Stomach (tissue), 8 donors: ENCODE measurements at regions not wholly inside any gene's neighbourhood (a gene's known extent, or its start where the extent isn't known, plus 50 kb on each side); places are given as distances from the start of the nearest gene placed in this dataset.

ENCODE experiments used
- DNase-seq, 2 donors: peaks; one replicate each; pipeline versions ENCODE4 v3.0.0 to v3.0.0-alpha.2; 2013 to 2019
- H3K27ac ChIP-seq, 5 donors: fragments of 200-600 bp in 4 of 5; sonication (generic) in 4 of 5; one replicate each; pipeline ENCODE4 v1.5.1; 2013 to 2019; ENCODE audit warnings: mild to moderate bottlenecking in 1 of 5, moderate library complexity in 1 of 5
- H3K27me3 ChIP-seq, 3 donors: fragments of 200-600 bp; sonication (generic); one replicate each; pipeline ENCODE4 v1.5.1; 2017 to 2019; ENCODE audit warnings: mixed run types in 1 of 3
- H3K36me3 ChIP-seq, 4 donors: fragments of 200-600 bp; sonication (generic); 1 replicate in 3 of 4; 2 replicates in 1 of 4; pipeline ENCODE4 v1.5.1; 2016 to 2019
- H3K4me1 ChIP-seq, 4 donors: fragments of 200-600 bp; sonication (generic); one replicate each; pipeline ENCODE4 v1.5.1; 2016 to 2019
- H3K4me3 ChIP-seq, 4 donors: fragments of 200-600 bp; sonication (generic) in 3 of 4; one replicate each; pipeline ENCODE4 v1.5.1; 2016 to 2019; ENCODE audit warnings: mild to moderate bottlenecking in 1 of 4
- H3K9me3 ChIP-seq, 4 donors: fragments of 200-600 bp; sonication (generic); one replicate each; pipeline ENCODE4 v1.5.1; 2016 to 2019
- CTCF ChIP-seq, 7 experiments: fragments of 450-650 bp in 4 of 7; fragments of 200-600 bp in 3 of 7; sonication (generic) in 3 of 7; IDR thresholded peaks; one replicate each; pipeline ENCODE4 v1.5.1; 2016 to 2019; ENCODE audit warnings: antibody characterized with exemption in 7 of 7, control low read depth in 2 of 7, mild to moderate bottlenecking in 1 of 7
- EP300 ChIP-seq: sonication (generic); formaldehyde crosslinking; IDR thresholded peaks from one replicate; pipeline ENCODE4 v1.6.1; 2017; ENCODE audit warnings: antibody characterized with exemption
- POLR2A ChIP-seq, 4 donors: fragments of 450-650 bp; IDR thresholded peaks; one replicate each; pipeline ENCODE4 v1.6.1; 2016; ENCODE audit warnings: antibody characterized with exemption in 4 of 4, control low read depth in 2 of 4, mild to moderate bottlenecking in 1 of 4, moderate library complexity in 1 of 4
- POLR2AphosphoS5 ChIP-seq, 3 donors: sonication (generic); formaldehyde crosslinking; IDR thresholded peaks; one replicate each; pipeline ENCODE4 v1.6.1; 2016; ENCODE audit warnings: antibody characterized with exemption in 3 of 3
- WGBS, 5 donors: extraction: QIAGEN DNeasy Blood & Tissue Kit in 3 of 5; methylation state at CpG; one replicate each; pipeline versions ENCODE4 v1.1.5 to v1.1.7; 2013 to 2018; 5-methylcytosine and 5-hydroxymethylcytosine counted together
- intact Hi-C: fragments of 100-400 bp; cut with DNase I; formaldehyde crosslinking; loops from one replicate; pipeline ENCODE4 v1.15.1; 2023; ENCODE audit warnings: low total_unique reads
- donor health status: healthy with polysubstance abuse.
- donor health status: Bipolar disorder and iron deficiency.
- donor health status: healthy.

- 85 to 91% (median 87%) methylated on average over 13 to 33 of the region's 33 CpGs for WGBS, 5 donors
- Histone ChIP-seq H3K4me1 (no peaks in the 10 kb centered on the region), H3K27ac (no peak overlapping the region), H3K27me3 (no peaks in the 10 kb centered on the region), H3K36me3 (no peaks in the 10 kb centered on the region), H3K4me3 (no peak overlapping the region), H3K9me3 (no peaks in the 10 kb centered on the region)
- no peak for TF ChIP-seq EP300
- no peak for TF ChIP-seq CTCF (IDR thresholded peaks at IDR 0.05)
- no peak for TF ChIP-seq POLR2AphosphoS5 (IDR thresholded peaks at IDR 0.05)
- TF ChIP-seq POLR2A (IDR thresholded peaks at IDR 0.05): no peak
- intact Hi-C loops: no loop called here
- DNase-seq: no peak
Observed at GRCh38 chr6:166836785-166837718, 119.3 kb downstream of the RNASET2 start.

GRCh38 chr6:166834049-166834448, 122.3 kb downstream of the RNASET2 start:
- Histone ChIP-seq H3K4me1 (no peaks in the 10 kb centered on the region), H3K27me3 (no peaks in the 10 kb centered on the region), H3K36me3 (no peaks in the 10 kb centered on the region), H3K4me3 (no peak overlapping the region), H3K27ac (no peak overlapping the region), H3K9me3 (no peaks in the 10 kb centered on the region)
- no peak for DNase-seq
- TF ChIP-seq POLR2AphosphoS5 (IDR thresholded peaks at IDR 0.05) (no peak), CTCF (IDR thresholded peaks at IDR 0.05) (no peak), POLR2A (IDR thresholded peaks at IDR 0.05) (no peak), EP300 (no peak)
- intact Hi-C loops: no loop called here
- WGBS, 5 donors: 76 to 85% (median 81%) methylated on average over 4 of the region's 4 CpGs

- TF ChIP-seq EP300: no peak
- no peak for TF ChIP-seq CTCF (IDR thresholded peaks at IDR 0.05)
- TF ChIP-seq POLR2A (IDR thresholded peaks at IDR 0.05): no peak
- no peak for TF ChIP-seq POLR2AphosphoS5 (IDR thresholded peaks at IDR 0.05)
- 90 to 96% (median 95%) methylated on average over 9 to 10 of the region's 10 CpGs for WGBS, 5 donors
- intact Hi-C loops: no loop called here
- Histone ChIP-seq H3K27me3 (no peaks in the 10 kb centered on the region), H3K4me1 (no peaks in the 10 kb centered on the region), H3K36me3 (no peaks in the 10 kb centered on the region), H3K9me3 (no peaks in the 10 kb centered on the region), H3K4me3 (no peak overlapping the region), H3K27ac (no peak overlapping the region)
- DNase-seq: no peak
Observed at GRCh38 chr6:166830891-166831363, 125.4 kb downstream of the RNASET2 start.

GRCh38 chr6:166830185-166830890, 126.0 kb downstream of the RNASET2 start:
- Histone ChIP-seq H3K4me1 (no peaks in the 10 kb centered on the region), H3K4me3 (no peak overlapping the region), H3K27ac (no peak overlapping the region), H3K36me3 (no peaks in the 10 kb centered on the region), H3K9me3 (no peaks in the 10 kb centered on the region), H3K27me3 (no peaks in the 10 kb centered on the region)
- no peak for DNase-seq
- TF ChIP-seq EP300: no peak
- TF ChIP-seq CTCF (IDR thresholded peaks at IDR 0.05): no peak
- TF ChIP-seq POLR2AphosphoS5 (IDR thresholded peaks at IDR 0.05): no peak
- TF ChIP-seq POLR2A (IDR thresholded peaks at IDR 0.05): no peak
- 71 to 81% (median 76%) methylated on average over 8 of the region's 8 CpGs for WGBS, 5 donors
- intact Hi-C loops: no loop called here
